GM21515 (cell line): ENCODE measurements at regions not wholly inside any gene's neighbourhood (a gene's known extent, or its start where the extent isn't known, plus 50 kb on each side); places are given as distances from the start of the nearest gene placed in this dataset.

Experiments
- ATAC-seq: cut with Tn5 transposase; IDR thresholded peaks from one replicate; pipeline ENCODE4 v1.9.1; 2021; ENCODE audit not compliant: unreplicated experiment

- no peak for ATAC-seq
Measured at GRCh38 chr3:159829056-159829455, 159.6 kb upstream of the IL12A start.

GRCh38 chr3:159829539-159830227 lies 159.0 kb upstream of the IL12A start:
- no peak for ATAC-seq

GRCh38 chr3:159830523-159831154 lies 158.0 kb upstream of the IL12A start:
- no peak for ATAC-seq

- no peak for ATAC-seq
Measured at GRCh38 chr3:159831466-159831865, 157.2 kb upstream of the IL12A start.

- ATAC-seq: peak; percentile 88
Measured at GRCh38 chr3:159832024-159832423, 156.6 kb upstream of the IL12A start.

GRCh38 chr3:159835126-159835525 lies 153.5 kb upstream of the IL12A start:
- ATAC-seq: no peak

- ATAC-seq: no peak
Measured at GRCh38 chr3:159837725-159838124, 150.9 kb upstream of the IL12A start.

- no peak for ATAC-seq
Measured at GRCh38 chr3:159838938-159839337, 149.7 kb upstream of the IL12A start.

GRCh38 chr3:159839561-159840379 lies 148.9 kb upstream of the IL12A start, which contains the start of gene SCHIP1:
Gene SCHIP1 (plus strand): TSS chr3:159839861.
- ATAC-seq: no peak

GRCh38 chr3:159840703-159841299 lies 147.8 kb upstream of the IL12A start:
- ATAC-seq: no peak

- ATAC-seq: no peak
Measured at GRCh38 chr3:159841766-159842165, 146.9 kb upstream of the IL12A start.

GRCh38 chr3:159843840-159844730 lies 144.6 kb upstream of the IL12A start:
- ATAC-seq: no peak

- ATAC-seq: no peak
Measured at GRCh38 chr3:159844801-159845261, 143.8 kb upstream of the IL12A start.

- ATAC-seq: no peak
Measured at GRCh38 chr3:159845737-159846136, 142.9 kb upstream of the IL12A start.

- no peak for ATAC-seq
Measured at GRCh38 chr3:159846255-159846654, 142.4 kb upstream of the IL12A start.

GRCh38 chr3:159848348-159849118 lies 140.1 kb upstream of the IL12A start:
- no peak for ATAC-seq

- no peak for ATAC-seq
Measured at GRCh38 chr3:159850481-159850880, 138.2 kb upstream of the IL12A start.

- no peak for ATAC-seq
Measured at GRCh38 chr3:159852266-159852665, 136.4 kb upstream of the IL12A start.

- ATAC-seq: no peak
Measured at GRCh38 chr3:159852821-159853505, 135.7 kb upstream of the IL12A start.
